CD4-positive, alpha-beta T cell (primary cell): ENCODE measurements at regions not wholly inside any gene's neighbourhood (a gene's known extent, or its start where the extent isn't known, plus 50 kb on each side); places are given as distances from the start of the nearest gene placed in this dataset.

Experiments used
- ATAC-seq: fragments of 200-7000 bp; cut with Tn5 transposase; one replicate; pipeline ENCODE4 v1.10.0; 2022; ENCODE audit warnings: mild to moderate bottlenecking; ENCODE audit not compliant: poor library complexity
- CTCF ChIA-PET: fragments of 350-600 bp; sonication (Branson Sonifier 250); formaldehyde crosslinking; loops from one replicate; lab custom pipeline; 2021; ENCODE audit warnings: antibody characterized with exemption, inconsistent platforms; lab: Charles Lee
- POLR2A ChIA-PET: fragments of 350-600 bp; sonication (Branson Sonifier 250); formaldehyde crosslinking; loops from one replicate; lab custom pipeline; 2021; ENCODE audit warnings: antibody characterized with exemption, inconsistent platforms; lab: Charles Lee
- DNase-seq, 14 experiments: peaks; one replicate each; pipeline ENCODE4 v3.0.0-alpha.2; 2013 to 2020; ENCODE audit warnings: mixed read lengths in 2 of 14
- H3K27ac ChIP-seq, 2 donors: one replicate each; pipeline versions ENCODE4 v1.5.1 to v1.7.0; 2013; ENCODE audit warnings: low read length in 2 of 2, low read depth in 1 of 2, mild to moderate bottlenecking in 1 of 2
- H3K27me3 ChIP-seq, 2 experiments: 1 replicate in 1 of 2; 2 replicates in 1 of 2; pipeline versions ENCODE4 v1.6.1 to v1.7.0; 2013; ENCODE audit warnings: low read length in 2 of 2, control low read depth in 1 of 2, mild to moderate bottlenecking in 1 of 2, moderate library complexity in 1 of 2; ENCODE audit not compliant: insufficient read depth in 2 of 2, control insufficient read depth in 1 of 2
- H3K36me3 ChIP-seq: one replicate; pipeline ENCODE4 v1.6.1; 2013; ENCODE audit warnings: low read length, control low read depth; ENCODE audit not compliant: insufficient read depth
- H3K4me1 ChIP-seq: one replicate; pipeline ENCODE4 v1.6.1; 2013; ENCODE audit warnings: low read length, control low read depth; ENCODE audit not compliant: insufficient read depth
- H3K4me3 ChIP-seq: one replicate; pipeline ENCODE4 v1.5.1; 2013; ENCODE audit warnings: mild to moderate bottlenecking, low read length, moderate library complexity
- H3K9me3 ChIP-seq, 2 experiments: 1 replicate in 1 of 2; 2 replicates in 1 of 2; pipeline versions ENCODE4 v1.6.1 to v1.7.0; 2013; ENCODE audit warnings: low read length in 2 of 2, mild to moderate bottlenecking in 2 of 2, control low read depth in 1 of 2, moderate library complexity in 1 of 2; ENCODE audit not compliant: control insufficient read depth in 1 of 2, insufficient read depth in 1 of 2
- H3K27ac Mint-ChIP-seq: one replicate; pipeline ENCODE4 v1.8.0; 2020; ENCODE audit warnings: mixed read lengths
- H3K27me3 Mint-ChIP-seq: one replicate; pipeline ENCODE4 v1.8.0; 2021; ENCODE audit warnings: mixed read lengths
- H3K36me3 Mint-ChIP-seq: one replicate; pipeline ENCODE4 v1.8.0; 2021; ENCODE audit warnings: low read depth, mixed read lengths
- H3K4me1 Mint-ChIP-seq: one replicate; pipeline ENCODE4 v1.8.0; 2021; ENCODE audit warnings: low read depth, mixed read lengths
- H3K4me3 Mint-ChIP-seq: one replicate; pipeline ENCODE4 v1.8.0; 2020; ENCODE audit warnings: mild to moderate bottlenecking, mixed read lengths
- H3K9me3 Mint-ChIP-seq: one replicate; pipeline ENCODE4 v1.8.0; 2020; ENCODE audit warnings: mixed read lengths
- CTCF ChIP-seq: fragments of 200-600 bp; IDR thresholded peaks from one replicate; pipeline ENCODE4 v1.8.0; 2022; ENCODE audit warnings: antibody characterized with exemption, mild to moderate bottlenecking
- intact Hi-C, 2 experiments: fragments of 100-400 bp; cut with DNase I in 1 of 2; cut with micrococcal nuclease in 1 of 2; formaldehyde crosslinking; loops; one replicate each; pipeline versions ENCODE4 v1.15.1 to v1.9.0; 2023 to 2025; cut with DNase I, micrococcal nuclease

GRCh38 chr5:54361691-54362411 is 51.5 kb upstream of the ARL15 start:
- intact Hi-C loops: no loop called here
- no peaks in the 10 kb centered on the region for H3K9me3 ChIP-seq
- Mint-ChIP-seq H3K4me3 (no peak overlapping the region), H3K4me1 (no peaks in the 10 kb centered on the region), H3K27me3 (peaks cover 28% of the 10 kb centered on the region), H3K36me3 (no peaks in the 10 kb centered on the region), H3K9me3 (no peaks in the 10 kb centered on the region), H3K27ac (no peak overlapping the region)
- no peak for DNase-seq
- ChIA-PET POLR2A (no interaction called here), CTCF (no interaction called here)
- H3K36me3 ChIP-seq: no peaks in the 10 kb centered on the region
- ATAC-seq: no peak
- no peak overlapping the region for H3K27ac ChIP-seq
- H3K27me3 ChIP-seq: peaks cover 5 to 9% of the 10 kb centered on the region in 2 experiments
- no peak overlapping the region for H3K4me3 ChIP-seq
- TF ChIP-seq CTCF: no peak
- no peaks in the 10 kb centered on the region for H3K4me1 ChIP-seq

GRCh38 chr5:54360925-54361662 is 50.7 kb upstream of the ARL15 start:
- no peaks in the 10 kb centered on the region for H3K9me3 ChIP-seq
- ATAC-seq: no peak
- H3K36me3 ChIP-seq: no peaks in the 10 kb centered on the region
- TF ChIP-seq CTCF: no peak
- Mint-ChIP-seq H3K27ac (no peak overlapping the region), H3K9me3 (no peaks in the 10 kb centered on the region), H3K36me3 (no peaks in the 10 kb centered on the region), H3K27me3 (peaks cover 30% of the 10 kb centered on the region), H3K4me1 (no peaks in the 10 kb centered on the region), H3K4me3 (no peak overlapping the region)
- intact Hi-C loops: no loop called here
- no peaks in the 10 kb centered on the region for H3K4me1 ChIP-seq
- DNase-seq: no peak
- H3K27ac ChIP-seq: no peak overlapping the region
- H3K4me3 ChIP-seq: no peak overlapping the region
- ChIA-PET POLR2A (no interaction called here), CTCF (no interaction called here)
- H3K27me3 ChIP-seq: peaks cover 5 to 9% of the 10 kb centered on the region in 2 experiments
